ENCODE measurements at regions not wholly inside any gene's neighbourhood (a gene's known extent, or its start where the extent isn't known, plus 50 kb on each side); places are given as distances from the start of the nearest gene placed in this dataset.
"Not testable (repeated sequence)": the region's sequence is repeated elsewhere in the genome, so short reads cannot be mapped to it uniquely, and the experiment has no call there.

- DNase-seq = no peak
Measured at GRCh38 chr4:135429528-135429927, 1227.9 kb upstream of the PABPC4L start.

- no peak for DNase-seq
Measured at GRCh38 chr4:135418353-135418752, 1216.8 kb upstream of the PABPC4L start.

GRCh38 chr4:135412213-135412612 is 1210.6 kb upstream of the PABPC4L start:
- DNase-seq = no peak

- DNase-seq = no peak
Measured at GRCh38 chr4:135411251-135411650, 1209.7 kb upstream of the PABPC4L start.

GRCh38 chr4:135409261-135409660 is 1207.7 kb upstream of the PABPC4L start:
- not testable (repeated sequence) for DNase-seq

GRCh38 chr4:135408109-135408508 is 1206.5 kb upstream of the PABPC4L start:
- DNase-seq = no peak

GRCh38 chr4:135406597-135406996 is 1205.0 kb upstream of the PABPC4L start:
- DNase-seq = not testable (repeated sequence)

GRCh38 chr4:135385830-135386581 is 1184.4 kb upstream of the PABPC4L start:
- no peak for DNase-seq

- DNase-seq = no peak
Measured at GRCh38 chr4:135383356-135384288, 1182.0 kb upstream of the PABPC4L start.

GRCh38 chr4:135382280-135382959 is 1180.8 kb upstream of the PABPC4L start:
- DNase-seq = no peak

GRCh38 chr4:135372131-135372530 is 1170.5 kb upstream of the PABPC4L start:
- DNase-seq = no peak

GRCh38 chr4:135371137-135371536 is 1169.5 kb upstream of the PABPC4L start:
- no peak for DNase-seq

- no peak for DNase-seq
Measured at GRCh38 chr4:135368831-135369230, 1167.2 kb upstream of the PABPC4L start.

GRCh38 chr4:135365065-135365464 is 1163.5 kb upstream of the PABPC4L start:
- DNase-seq = no peak

- no peak for DNase-seq
Measured at GRCh38 chr4:135359128-135359527, 1157.5 kb upstream of the PABPC4L start.

- DNase-seq = no peak
Measured at GRCh38 chr4:135357091-135357490, 1155.5 kb upstream of the PABPC4L start.

GRCh38 chr4:135354876-135355275 is 1153.3 kb upstream of the PABPC4L start:
- DNase-seq = no peak

- no peak for DNase-seq
Measured at GRCh38 chr4:135353008-135353407, 1151.4 kb upstream of the PABPC4L start.

GRCh38 chr4:135344492-135344891 is 1142.9 kb upstream of the PABPC4L start:
- DNase-seq = no peak

GRCh38 chr4:135338181-135338580 is 1136.6 kb upstream of the PABPC4L start:
- no peak for DNase-seq

- no peak for DNase-seq
Measured at GRCh38 chr4:135325264-135325663, 1123.7 kb upstream of the PABPC4L start.

GRCh38 chr4:135319685-135320084 is 1118.1 kb upstream of the PABPC4L start:
- no peak for DNase-seq

GRCh38 chr4:135316266-135316779 is 1114.7 kb upstream of the PABPC4L start:
- DNase-seq = no peak
